ENCODE measurements at regions not wholly inside any gene's neighbourhood (a gene's known extent, or its start where the extent isn't known, plus 50 kb on each side); places are given as distances from the start of the nearest gene placed in this dataset.

GRCh38 chr4:79673898-79674297 is 265.9 kb upstream of the GK2 start:
- no peaks in the 10 kb centered on the region for H3K36me3 ChIP-seq (replicated peaks in 1 of 2; ENCODE audit: insufficient read depth in 1 of 2, low read depth in 2 of 2)
- no peak overlapping the region for H3K4me3 ChIP-seq
- intact Hi-C loops (cut with DNase I): no loop called here
- ATAC-seq: no peak
- no peak overlapping the region for H3K27ac ChIP-seq
- 66 to 80% methylated on average over 3 of the region's 3 CpGs for WGBS, 2 donors
- H3K9me3 ChIP-seq: peaks cover 0 to 8% (median 0%) of the 10 kb centered on the region in 3 donors
- DNase-seq: no peak
- H3K4me1 ChIP-seq: no peaks in the 10 kb centered on the region
- no peaks in the 10 kb centered on the region for H3K27me3 ChIP-seq
- no peak for TF ChIP-seq POLR2A (IDR thresholded peaks at IDR 0.05)
- TF ChIP-seq, protein P1, sequence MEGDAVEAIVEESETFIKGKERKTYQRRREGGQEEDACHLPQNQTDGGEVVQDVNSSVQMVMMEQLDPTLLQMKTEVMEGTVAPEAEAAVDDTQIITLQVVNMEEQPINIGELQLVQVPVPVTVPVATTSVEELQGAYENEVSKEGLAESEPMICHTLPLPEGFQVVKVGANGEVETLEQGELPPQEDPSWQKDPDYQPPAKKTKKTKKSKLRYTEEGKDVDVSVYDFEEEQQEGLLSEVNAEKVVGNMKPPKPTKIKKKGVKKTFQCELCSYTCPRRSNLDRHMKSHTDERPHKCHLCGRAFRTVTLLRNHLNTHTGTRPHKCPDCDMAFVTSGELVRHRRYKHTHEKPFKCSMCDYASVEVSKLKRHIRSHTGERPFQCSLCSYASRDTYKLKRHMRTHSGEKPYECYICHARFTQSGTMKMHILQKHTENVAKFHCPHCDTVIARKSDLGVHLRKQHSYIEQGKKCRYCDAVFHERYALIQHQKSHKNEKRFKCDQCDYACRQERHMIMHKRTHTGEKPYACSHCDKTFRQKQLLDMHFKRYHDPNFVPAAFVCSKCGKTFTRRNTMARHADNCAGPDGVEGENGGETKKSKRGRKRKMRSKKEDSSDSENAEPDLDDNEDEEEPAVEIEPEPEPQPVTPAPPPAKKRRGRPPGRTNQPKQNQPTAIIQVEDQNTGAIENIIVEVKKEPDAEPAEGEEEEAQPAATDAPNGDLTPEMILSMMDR (IDR thresholded peaks at IDR 0.05): no peak

GRCh38 chr4:79673377-79673776 is 265.3 kb upstream of the GK2 start:
- Histone ChIP-seq H3K4me3 (no peak overlapping the region), H3K27me3 (no peaks in the 10 kb centered on the region), H3K9me3 (peaks cover 0 to 8% (median 0%) of the 10 kb centered on the region in 3 donors), H3K27ac (no peak overlapping the region), H3K4me1 (no peaks in the 10 kb centered on the region), H3K36me3 (replicated peaks in 1 of 2; ENCODE audit: insufficient read depth in 1 of 2, low read depth in 2 of 2) (no peaks in the 10 kb centered on the region)
- WGBS, 2 donors: 55 to 58% methylated on average over 7 of the region's 7 CpGs
- ATAC-seq (no peak), DNase-seq (no peak)
- TF ChIP-seq POLR2A (IDR thresholded peaks at IDR 0.05): no peak
- TF ChIP-seq, protein P1 (IDR thresholded peaks at IDR 0.05): no peak
- intact Hi-C loops (cut with DNase I): no loop called here

- 89 to 91% methylated on average over 3 of the region's 3 CpGs for WGBS, 2 donors
These were observed 258.8 kb upstream of the GK2 start for GRCh38 chr4:79666875-79667274.

DNA sequence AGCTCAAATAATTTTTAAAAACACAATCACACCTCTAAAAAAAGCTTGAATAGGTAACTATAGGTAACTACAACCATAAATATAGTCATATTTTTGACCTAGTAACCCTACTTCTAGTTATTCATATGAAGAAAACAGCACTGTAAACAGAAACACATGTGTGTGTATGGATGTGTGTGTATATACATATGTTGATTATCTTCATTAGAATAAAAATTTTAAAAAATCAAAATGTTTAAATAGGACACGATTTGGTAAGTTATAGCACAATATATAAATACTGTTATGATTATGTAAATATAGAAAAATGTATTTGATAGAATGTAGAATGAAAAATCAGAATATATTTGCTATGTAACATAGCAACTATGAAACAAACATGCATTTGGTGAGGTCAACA is 258.1 kb upstream of the GK2 start:
- no peak for DNase-seq
- no peak for TF ChIP-seq POLR2A (IDR thresholded peaks at IDR 0.05)
- TF ChIP-seq, protein P1 (IDR thresholded peaks at IDR 0.05): no peak
- no peak for ATAC-seq
- Histone ChIP-seq H3K4me3 (no peak overlapping the region), H3K27me3 (no peaks in the 10 kb centered on the region), H3K9me3 (peaks cover 0 to 8% (median 0%) of the 10 kb centered on the region in 3 donors), H3K4me1 (no peaks in the 10 kb centered on the region), H3K27ac (no peak overlapping the region), H3K36me3 (replicated peaks in 1 of 2; ENCODE audit: insufficient read depth in 1 of 2, low read depth in 2 of 2) (no peaks in the 10 kb centered on the region)
- 52 to 60% methylated on average over 1 of the region's 1 CpG for WGBS, 2 donors
- intact Hi-C loops (cut with DNase I): no loop called here

More at GRCh38 chr4:79666875-79667274, 258.8 kb upstream of the GK2 start:
- ATAC-seq: no peak
- intact Hi-C loops (cut with DNase I): no loop called here
- Histone ChIP-seq H3K27me3 (no peaks in the 10 kb centered on the region), H3K27ac (no peak overlapping the region), H3K4me1 (no peaks in the 10 kb centered on the region), H3K4me3 (no peak overlapping the region), H3K36me3 (replicated peaks in 1 of 2; ENCODE audit: insufficient read depth in 1 of 2, low read depth in 2 of 2) (no peaks in the 10 kb centered on the region), H3K9me3 (peaks cover 0 to 8% (median 0%) of the 10 kb centered on the region in 3 donors)
- no peak for DNase-seq
- TF ChIP-seq, protein P1 (IDR thresholded peaks at IDR 0.05): no peak
- no peak for TF ChIP-seq POLR2A (IDR thresholded peaks at IDR 0.05)

- DNase-seq: no peak
- H3K4me3 ChIP-seq: no peak overlapping the region
- TF ChIP-seq, protein P1 (IDR thresholded peaks at IDR 0.05): no peak
- H3K27ac ChIP-seq: no peak overlapping the region
- H3K9me3 ChIP-seq: no peaks in the 10 kb centered on the region
- WGBS, 2 donors: 59 to 76% methylated on average over 4 of the region's 4 CpGs
- H3K27me3 ChIP-seq: no peaks in the 10 kb centered on the region
- no peaks in the 10 kb centered on the region for H3K36me3 ChIP-seq (replicated peaks in 1 of 2; ENCODE audit: insufficient read depth in 1 of 2, low read depth in 2 of 2)
- intact Hi-C loops (cut with DNase I): no loop called here
- no peaks in the 10 kb centered on the region for H3K4me1 ChIP-seq
- ATAC-seq: no peak
These were observed 255.8 kb upstream of the GK2 start for GRCh38 chr4:79663865-79664264.
